Transverse colon (tissue), 4 donors: ENCODE measurements at regions not wholly inside any gene's neighbourhood (a gene's known extent, or its start where the extent isn't known, plus 50 kb on each side); places are given as distances from the start of the nearest gene placed in this dataset.

ENCODE experiments used
- DNase-seq: peaks from one replicate; pipeline ENCODE4 v3.0.0-alpha.2; 2019
- H3K27ac ChIP-seq, 4 donors: fragments of 200-600 bp; sonication (generic); 2 replicates each; pipeline ENCODE4 v1.5.1; 2016 to 2018; ENCODE audit warnings: inconsistent platforms in 4 of 4
- H3K27me3 ChIP-seq: fragments of 200-600 bp; sonication (generic); 2 replicates; pipeline ENCODE4 v1.5.1; 2017; ENCODE audit warnings: inconsistent platforms
- H3K36me3 ChIP-seq, 4 donors: fragments of 200-600 bp; sonication (generic); 2 replicates each; pipeline ENCODE4 v1.5.1; 2017 to 2019; ENCODE audit warnings: inconsistent platforms in 4 of 4
- H3K4me1 ChIP-seq, 4 donors: fragments of 200-600 bp; sonication (generic); 2 replicates each; pipeline ENCODE4 v1.5.1; 2017 to 2020; ENCODE audit warnings: inconsistent platforms in 4 of 4
- H3K4me3 ChIP-seq, 4 donors: fragments of 200-600 bp; sonication (generic); 1 replicate in 1 of 4; 2 replicates in 3 of 4; pipeline versions ENCODE4 v1.5.1 to v1.6.1; 2017 to 2019; ENCODE audit warnings: inconsistent platforms in 4 of 4
- H3K9me3 ChIP-seq, 2 donors: fragments of 200-600 bp; sonication (generic); 2 replicates each; pipeline ENCODE4 v1.5.1; 2017 to 2019; ENCODE audit warnings: inconsistent platforms in 2 of 2
- CTCF ChIP-seq, 5 experiments: fragments of 200-600 bp in 3 of 5; fragments of 450-650 bp in 2 of 5; sonication (generic) in 3 of 5; IDR thresholded peaks; 1 replicate in 2 of 5; 2 replicates in 3 of 5; pipeline ENCODE4 v1.5.1; 2016 to 2017; ENCODE audit warnings: antibody characterized with exemption in 5 of 5, inconsistent platforms in 3 of 5, mild to moderate bottlenecking in 2 of 5, moderate library complexity in 1 of 5
- EP300 ChIP-seq: sonication (generic); formaldehyde crosslinking; IDR thresholded peaks from one replicate; pipeline ENCODE4 v1.6.1; 2017; ENCODE audit warnings: antibody characterized with exemption, low read depth
- POLR2A ChIP-seq: fragments of 450-650 bp; IDR thresholded peaks from one replicate; pipeline ENCODE4 v1.6.1; 2016; ENCODE audit warnings: antibody characterized with exemption, mild to moderate bottlenecking, moderate library complexity
- POLR2AphosphoS5 ChIP-seq, 3 donors: sonication (generic); formaldehyde crosslinking; IDR thresholded peaks; one replicate each; pipeline ENCODE4 v1.6.1; 2016; ENCODE audit warnings: antibody characterized with exemption in 3 of 3
- WGBS, 2 donors: methylation state at CpG; one replicate each; pipeline ENCODE4 v1.1.5; 2018; ENCODE audit warnings: low coverage in 1 of 2; 5-methylcytosine and 5-hydroxymethylcytosine counted together
- in situ Hi-C, 4 donors: fragments of 200-750 bp; cut with MboI; loops; one replicate each; pipeline versions ENCODE4 v1.15.0 to v1.15.1; 2017; ENCODE audit warnings: low sequenced_read_pairs in 3 of 4, low pct_ligation_motif_present in 1 of 4, low pct_unique_long_range_greater_than_20kb in 1 of 4
- intact Hi-C: fragments of 100-400 bp; cut with DNase I; formaldehyde crosslinking; loops from one replicate; pipeline ENCODE4 v1.15.1; 2023; ENCODE audit warnings: low total_unique reads

DNA sequence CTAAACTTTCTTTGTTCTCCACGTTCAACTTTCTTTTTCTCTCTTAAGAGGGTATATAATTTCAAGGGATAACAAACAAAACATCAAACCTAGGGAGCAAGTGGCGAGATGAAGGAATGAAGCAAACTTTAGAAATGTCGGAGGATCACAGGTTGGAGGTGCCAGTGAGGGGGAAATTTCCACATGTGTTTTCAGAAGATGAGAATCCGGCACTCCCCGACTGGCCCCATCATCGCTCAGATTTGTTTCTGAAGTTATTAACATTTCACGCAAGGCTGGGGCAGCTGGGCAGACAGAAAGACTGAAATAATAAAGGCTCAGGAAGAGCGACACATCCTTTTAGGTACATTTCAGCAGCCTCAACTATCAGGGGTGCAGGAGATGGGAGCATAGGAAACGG is 134.9 kb downstream of the SMIM20 start:
- H3K27me3 ChIP-seq, result no peaks in the 10 kb centered on the region
- no peak overlapping the region for H3K4me3 ChIP-seq
- H3K27ac ChIP-seq, result peak overlapping the region; percentile 74 to 82 (median 78)
- TF ChIP-seq CTCF (IDR thresholded peaks at IDR 0.05) (no peak), POLR2A (no peak), POLR2AphosphoS5 (IDR thresholded peaks at IDR 0.05) (no peak)
- no peak for DNase-seq
- in situ Hi-C loops (no loop called here), intact Hi-C loops (no loop called here)
- no peaks in the 10 kb centered on the region for H3K9me3 ChIP-seq
- 60 to 76% methylated on average over 9 of the region's 9 CpGs for WGBS, 2 donors
- H3K36me3 ChIP-seq, result no peaks in the 10 kb centered on the region
- H3K4me1 ChIP-seq, result peaks cover 7 to 36% (median 17%) of the 10 kb centered on the region in 4 donors

- Histone ChIP-seq H3K27ac (peak overlapping the region; percentile 74 to 82 (median 78)), H3K9me3 (no peaks in the 10 kb centered on the region), H3K4me1 (peaks cover 7 to 36% (median 17%) of the 10 kb centered on the region in 4 donors), H3K27me3 (no peaks in the 10 kb centered on the region), H3K4me3 (no peak overlapping the region), H3K36me3 (no peaks in the 10 kb centered on the region)
- DNase-seq, result no peak
- TF ChIP-seq POLR2AphosphoS5 (IDR thresholded peaks at IDR 0.05), result no peak
- TF ChIP-seq CTCF (IDR thresholded peaks at IDR 0.05), result no peak
- no peak for TF ChIP-seq POLR2A
- TF ChIP-seq EP300, result no peak
- intact Hi-C loops, result no loop called here
- 72 to 77% methylated on average over 3 to 4 of the region's 4 CpGs for WGBS, 2 donors
- in situ Hi-C loops, result no loop called here
Observed at GRCh38 chr4:26049447-26049846, 135.4 kb downstream of the SMIM20 start.

GRCh38 chr4:26050212-26050643 is 136.2 kb downstream of the SMIM20 start:
- intact Hi-C loops, result no loop called here
- H3K4me1 ChIP-seq, result peaks cover 7 to 36% (median 17%) of the 10 kb centered on the region in 4 donors
- TF ChIP-seq EP300 (no peak), POLR2AphosphoS5 (IDR thresholded peaks at IDR 0.05) (no peak), CTCF (IDR thresholded peaks at IDR 0.05) (no peak), POLR2A (no peak)
- H3K9me3 ChIP-seq, result no peaks in the 10 kb centered on the region
- in situ Hi-C loops, result loop anchor here in 1 of 4 donors (25.0 kb wide), 1 partner anchor 362 kb away; no protein-coding TSS in a partner anchor
- H3K27me3 ChIP-seq, result no peaks in the 10 kb centered on the region
- peak; percentile 27 for DNase-seq
- H3K36me3 ChIP-seq, result no peaks in the 10 kb centered on the region
- peak overlapping the region; percentile 74 to 82 (median 78) for H3K27ac ChIP-seq
- WGBS, 2 donors, result 74 to 84% methylated on average over 3 to 8 of the region's 8 CpGs
- H3K4me3 ChIP-seq, result no peak overlapping the region

GRCh38 chr4:26050671-26051070 is 136.7 kb downstream of the SMIM20 start:
- TF ChIP-seq CTCF (IDR thresholded peaks at IDR 0.05) (no peak), EP300 (no peak), POLR2AphosphoS5 (IDR thresholded peaks at IDR 0.05) (no peak), POLR2A (no peak)
- H3K27ac ChIP-seq, result peak overlapping the region in 3 of 4 donors; percentile 74 to 82 (median 76)
- intact Hi-C loops (no loop called here), in situ Hi-C loops (loop anchor here in 1 of 4 donors (25.0 kb wide), 1 partner anchor 362 kb away; no protein-coding TSS in a partner anchor)
- no peak for DNase-seq
- no peaks in the 10 kb centered on the region for H3K27me3 ChIP-seq
- H3K4me1 ChIP-seq, result peaks cover 7 to 36% (median 17%) of the 10 kb centered on the region in 4 donors
- no peak overlapping the region for H3K4me3 ChIP-seq
- WGBS, 2 donors, result 67 to 68% methylated on average over 5 of the region's 5 CpGs
- no peaks in the 10 kb centered on the region for H3K36me3 ChIP-seq
- H3K9me3 ChIP-seq, result no peaks in the 10 kb centered on the region
